GM19035 (cell line): ENCODE measurements at regions not wholly inside any gene's neighbourhood (a gene's known extent, or its start where the extent isn't known, plus 50 kb on each side); places are given as distances from the start of the nearest gene placed in this dataset.
"Not testable (repeated sequence)": the region's sequence is repeated elsewhere in the genome, so short reads cannot be mapped to it uniquely, and the experiment has no call there.

Source experiments
- ATAC-seq: cut with Tn5 transposase; IDR thresholded peaks from one replicate; pipeline ENCODE4 v1.9.1; 2021; ENCODE audit not compliant: unreplicated experiment

- ATAC-seq = no peak
Measured at GRCh38 chr13:61358599-61358998, 57.0 kb downstream of the PCDH20 start.

GRCh38 chr13:61350341-61350740 is 65.3 kb downstream of the PCDH20 start:
- ATAC-seq = no peak

GRCh38 chr13:61339054-61339621 is 76.5 kb downstream of the PCDH20 start:
- no peak for ATAC-seq

- no peak for ATAC-seq
Measured at GRCh38 chr13:61316647-61317046, 99.0 kb downstream of the PCDH20 start.

GRCh38 chr13:61294467-61295191 is 121.0 kb downstream of the PCDH20 start:
- ATAC-seq = no peak

- ATAC-seq = no peak
Measured at GRCh38 chr13:61286148-61286745, 129.4 kb downstream of the PCDH20 start.

GRCh38 chr13:61277586-61278276 is 137.9 kb downstream of the PCDH20 start:
- no peak for ATAC-seq

- no peak for ATAC-seq
Measured at GRCh38 chr13:61277088-61277487, 138.6 kb downstream of the PCDH20 start.

GRCh38 chr13:61276401-61276800 is 139.2 kb downstream of the PCDH20 start:
- no peak for ATAC-seq

GRCh38 chr13:61275736-61276135 is 139.9 kb downstream of the PCDH20 start:
- no peak for ATAC-seq

- ATAC-seq = no peak
Measured at GRCh38 chr13:61275251-61275650, 140.4 kb downstream of the PCDH20 start.

GRCh38 chr13:61266896-61267295 is 148.8 kb downstream of the PCDH20 start:
- not testable (repeated sequence) for ATAC-seq

- no peak for ATAC-seq
Measured at GRCh38 chr13:61261746-61262472, 153.7 kb downstream of the PCDH20 start.

- no peak for ATAC-seq
Measured at GRCh38 chr13:61258185-61258584, 157.5 kb downstream of the PCDH20 start.

- no peak for ATAC-seq
Measured at GRCh38 chr13:61255040-61255796, 160.4 kb downstream of the PCDH20 start.

- no peak for ATAC-seq
Measured at GRCh38 chr13:61253105-61253877, 162.4 kb downstream of the PCDH20 start.

GRCh38 chr13:61252213-61252612 is 163.4 kb downstream of the PCDH20 start:
- no peak for ATAC-seq

- peak; percentile 79 for ATAC-seq
Measured at GRCh38 chr13:61247149-61247936, 168.3 kb downstream of the PCDH20 start.

- ATAC-seq = no peak
Measured at GRCh38 chr13:61246351-61246750, 169.3 kb downstream of the PCDH20 start.
